Hepatocyte (in vitro differentiated cells): ENCODE measurements at regions not wholly inside any gene's neighbourhood (a gene's known extent, or its start where the extent isn't known, plus 50 kb on each side); places are given as distances from the start of the nearest gene placed in this dataset.

ENCODE experiments used
- EZH2 ChIP-seq: fragments of 200-600 bp; sonication (generic); IDR thresholded peaks from 2 replicates; pipeline ENCODE4 v1.6.1; 2016; ENCODE audit warnings: antibody characterized with exemption, mild to moderate bottlenecking, borderline replicate concordance
- EZH2phosphoT487 ChIP-seq: fragments of 200-600 bp; sonication (generic); IDR thresholded peaks from one replicate; pipeline ENCODE4 v1.6.1; 2018; ENCODE audit warnings: antibody characterized with exemption, mild to moderate bottlenecking, low read depth, moderate library complexity; ENCODE audit not compliant: unreplicated experiment, severe bottlenecking
- TF ChIP-seq, protein P1 (sequence below): fragments of 200-600 bp; sonication (generic); IDR thresholded peaks from 2 replicates; pipeline ENCODE4 v1.5.1; 2016; ENCODE audit warnings: antibody characterized with exemption, mild to moderate bottlenecking; ENCODE audit not compliant: poor library complexity

GRCh38 chr18:55650363-55650870, 62.4 kb upstream of the TCF4 start:
- TF ChIP-seq EZH2 (no peak), EZH2phosphoT487 (no peak)
- TF ChIP-seq, protein P1, sequence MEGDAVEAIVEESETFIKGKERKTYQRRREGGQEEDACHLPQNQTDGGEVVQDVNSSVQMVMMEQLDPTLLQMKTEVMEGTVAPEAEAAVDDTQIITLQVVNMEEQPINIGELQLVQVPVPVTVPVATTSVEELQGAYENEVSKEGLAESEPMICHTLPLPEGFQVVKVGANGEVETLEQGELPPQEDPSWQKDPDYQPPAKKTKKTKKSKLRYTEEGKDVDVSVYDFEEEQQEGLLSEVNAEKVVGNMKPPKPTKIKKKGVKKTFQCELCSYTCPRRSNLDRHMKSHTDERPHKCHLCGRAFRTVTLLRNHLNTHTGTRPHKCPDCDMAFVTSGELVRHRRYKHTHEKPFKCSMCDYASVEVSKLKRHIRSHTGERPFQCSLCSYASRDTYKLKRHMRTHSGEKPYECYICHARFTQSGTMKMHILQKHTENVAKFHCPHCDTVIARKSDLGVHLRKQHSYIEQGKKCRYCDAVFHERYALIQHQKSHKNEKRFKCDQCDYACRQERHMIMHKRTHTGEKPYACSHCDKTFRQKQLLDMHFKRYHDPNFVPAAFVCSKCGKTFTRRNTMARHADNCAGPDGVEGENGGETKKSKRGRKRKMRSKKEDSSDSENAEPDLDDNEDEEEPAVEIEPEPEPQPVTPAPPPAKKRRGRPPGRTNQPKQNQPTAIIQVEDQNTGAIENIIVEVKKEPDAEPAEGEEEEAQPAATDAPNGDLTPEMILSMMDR: no peak
